ENCODE measurements at regions not wholly inside any gene's neighbourhood (a gene's known extent, or its start where the extent isn't known, plus 50 kb on each side); places are given as distances from the start of the nearest gene placed in this dataset.

- no peak for DNase-seq (ENCODE audit: low spot score)
Observed at GRCh38 chr7:86972072-86972471, 87.4 kb downstream of the ELAPOR2 start.

GRCh38 chr7:86970986-86971385, 88.5 kb downstream of the ELAPOR2 start:
- no peak for DNase-seq (ENCODE audit: low spot score)

GRCh38 chr7:86970547-86970946, 88.9 kb downstream of the ELAPOR2 start:
- DNase-seq (ENCODE audit: low spot score) = no peak

- no peak for DNase-seq (ENCODE audit: low spot score)
Observed at GRCh38 chr7:86969865-86970264, 89.6 kb downstream of the ELAPOR2 start.

GRCh38 chr7:86968618-86969017, 90.8 kb downstream of the ELAPOR2 start:
- no peak for DNase-seq (ENCODE audit: low spot score)

- no peak for DNase-seq (ENCODE audit: low spot score)
Observed at GRCh38 chr7:86966916-86967315, 92.5 kb downstream of the ELAPOR2 start.

GRCh38 chr7:86965727-86966120, 93.7 kb downstream of the ELAPOR2 start:
- DNase-seq (ENCODE audit: low spot score) = no peak

GRCh38 chr7:86964973-86965726, 94.3 kb downstream of the ELAPOR2 start:
- DNase-seq (ENCODE audit: low spot score) = no peak

GRCh38 chr7:86963599-86964230, 95.7 kb downstream of the ELAPOR2 start:
- no peak for DNase-seq (ENCODE audit: low spot score)

- DNase-seq (ENCODE audit: low spot score) = no peak
Observed at GRCh38 chr7:86962623-86963022, 96.8 kb downstream of the ELAPOR2 start.

GRCh38 chr7:86961686-86962085, 97.8 kb downstream of the ELAPOR2 start:
- DNase-seq (ENCODE audit: low spot score) = no peak

GRCh38 chr7:86958380-86958779, 101.1 kb downstream of the ELAPOR2 start:
- DNase-seq (ENCODE audit: low spot score) = no peak

GRCh38 chr7:86956567-86956966, 102.9 kb downstream of the ELAPOR2 start:
- no peak for DNase-seq (ENCODE audit: low spot score)

- DNase-seq (ENCODE audit: low spot score) = no peak
Observed at GRCh38 chr7:86955895-86956503, 103.5 kb downstream of the ELAPOR2 start.

- DNase-seq (ENCODE audit: low spot score) = no peak
Observed at GRCh38 chr7:86954971-86955370, 104.5 kb downstream of the ELAPOR2 start.

GRCh38 chr7:86953653-86954336, 105.7 kb downstream of the ELAPOR2 start:
- DNase-seq (ENCODE audit: low spot score) = no peak

GRCh38 chr7:86953219-86953618, 106.2 kb downstream of the ELAPOR2 start:
- no peak for DNase-seq (ENCODE audit: low spot score)

GRCh38 chr7:86951895-86952294, 107.6 kb downstream of the ELAPOR2 start:
- DNase-seq (ENCODE audit: low spot score) = no peak

GRCh38 chr7:86950944-86951343, 108.5 kb downstream of the ELAPOR2 start:
- DNase-seq (ENCODE audit: low spot score) = no peak

- no peak for DNase-seq (ENCODE audit: low spot score)
Observed at GRCh38 chr7:86950360-86950759, 109.1 kb downstream of the ELAPOR2 start.

- no peak for DNase-seq (ENCODE audit: low spot score)
Observed at GRCh38 chr7:86949779-86950260, 109.6 kb downstream of the ELAPOR2 start.

GRCh38 chr7:86949052-86949778, 110.2 kb downstream of the ELAPOR2 start:
- DNase-seq (ENCODE audit: low spot score) = no peak

All from AG08396 (cell line).